GM13977 (cell line): ENCODE measurements at regions not wholly inside any gene's neighbourhood (a gene's known extent, or its start where the extent isn't known, plus 50 kb on each side); places are given as distances from the start of the nearest gene placed in this dataset.

Source experiments
- DNase-seq: peaks from one replicate; pipeline ENCODE4 v3.0.0; 2012; ENCODE audit warnings: low spot score
- CTCF ChIP-seq: IDR thresholded peaks from 2 replicates; pipeline ENCODE4 v1.5.1; 2012; ENCODE audit warnings: mild to moderate bottlenecking, control low read depth; ENCODE audit not compliant: insufficient read depth; ENCODE audit errors: extremely low read depth, missing control alignments
- in situ Hi-C: fragments of 300-500 bp; cut with MboI; formaldehyde crosslinking; loops from one replicate; pipeline ENCODE4 v1.12.0; 2022; ENCODE audit warnings: low sequenced_read_pairs, low pct_unique_long_range_greater_than_20kb, mixed read lengths, inconsistent platforms; ENCODE audit not compliant: unreplicated experiment

GRCh38 chr2:224206816-224207215, 167.7 kb upstream of the SERPINE2 start:
- no peak for TF ChIP-seq CTCF
- in situ Hi-C loops = no loop called here
- no peak for DNase-seq

- no peak for TF ChIP-seq CTCF
- in situ Hi-C loops = no loop called here
- no peak for DNase-seq
Measured at GRCh38 chr2:224202281-224202865, 163.3 kb upstream of the SERPINE2 start.

GRCh38 chr2:224198436-224198835, 159.3 kb upstream of the SERPINE2 start:
- DNase-seq = no peak
- no peak for TF ChIP-seq CTCF
- in situ Hi-C loops = no loop called here

- in situ Hi-C loops = no loop called here
- no peak for DNase-seq
- TF ChIP-seq CTCF = no peak
Measured at GRCh38 chr2:224196810-224197209, 157.7 kb upstream of the SERPINE2 start.

- in situ Hi-C loops = no loop called here
- no peak for TF ChIP-seq CTCF
- DNase-seq = no peak
Measured at GRCh38 chr2:224195925-224196571, 157.0 kb upstream of the SERPINE2 start.

- in situ Hi-C loops = no loop called here
- DNase-seq = no peak
- no peak for TF ChIP-seq CTCF
Measured at GRCh38 chr2:224194161-224194560, 155.1 kb upstream of the SERPINE2 start.
